HL-60/S4 treated with phorbol 12-myristate 13-acetate at 8.2 ng/mL for 4 days and 3 days (cell line): ENCODE measurements at regions not wholly inside any gene's neighbourhood (a gene's known extent, or its start where the extent isn't known, plus 50 kb on each side); places are given as distances from the start of the nearest gene placed in this dataset.

ENCODE experiments used
- in situ Hi-C: fragments of 300-500 bp; cut with MboI; formaldehyde crosslinking; loops from 2 replicates; pipeline ENCODE4 v1.15.0; 2022; ENCODE audit warnings: low sequenced_read_pairs

DNA sequence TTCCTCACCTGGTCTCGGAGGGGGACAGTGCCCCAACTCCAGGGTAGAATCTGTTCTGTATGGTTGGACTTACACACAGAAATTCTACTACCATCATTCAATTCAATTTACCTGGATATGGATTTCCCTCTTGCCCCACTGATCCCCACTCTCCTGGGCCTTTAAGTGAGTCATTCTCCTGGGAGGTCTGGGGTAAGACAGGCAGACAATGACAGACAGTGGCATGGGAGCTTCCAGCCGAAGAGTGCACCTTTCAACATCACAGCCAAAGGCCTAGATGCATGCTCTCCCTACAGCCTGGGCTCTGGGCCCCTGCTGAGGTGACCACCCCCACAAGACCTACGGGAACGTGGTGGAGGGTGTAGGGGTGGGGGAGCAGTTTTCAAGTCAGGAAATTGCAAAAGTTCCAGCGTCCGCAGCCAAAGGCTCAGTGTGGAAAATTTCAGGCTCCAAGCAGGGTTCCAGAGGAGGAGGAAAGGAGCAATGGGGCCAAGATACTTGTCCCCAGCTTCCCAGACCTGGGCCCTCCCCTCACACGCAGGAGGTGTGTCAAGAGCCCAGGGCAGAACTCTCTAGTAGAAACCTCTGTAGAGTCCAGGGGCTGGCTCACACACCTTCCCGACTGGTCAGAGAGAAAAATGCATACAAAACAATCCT, 296.4 kb downstream of the CYP26B1 start:
- in situ Hi-C loops: no loop called here

DNA sequence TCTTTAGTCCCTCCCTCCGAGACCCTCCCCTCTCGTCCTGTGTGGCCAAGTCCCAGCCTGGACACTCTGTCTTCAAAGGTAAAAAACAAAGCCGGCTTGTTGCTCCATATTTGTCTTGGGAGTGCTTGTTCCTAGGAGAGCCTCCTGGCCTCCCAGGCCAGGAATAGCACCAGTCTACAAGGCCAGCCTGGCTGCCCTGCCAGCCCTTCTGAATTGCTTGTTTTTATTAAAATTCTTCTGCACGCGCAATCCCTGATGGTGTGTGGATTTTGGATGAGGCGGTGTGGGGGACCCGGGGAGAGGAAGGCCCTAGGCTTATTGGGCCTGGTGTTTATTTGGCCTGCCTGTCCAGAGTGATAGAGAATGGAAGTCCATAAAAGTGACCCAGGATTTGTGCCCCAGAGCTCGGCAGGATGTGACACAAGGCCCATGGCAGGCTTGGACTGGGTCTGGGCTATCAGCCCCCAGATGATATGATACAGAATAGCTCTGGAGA, 297.3 kb downstream of the CYP26B1 start:
- in situ Hi-C loops: no loop called here

DNA sequence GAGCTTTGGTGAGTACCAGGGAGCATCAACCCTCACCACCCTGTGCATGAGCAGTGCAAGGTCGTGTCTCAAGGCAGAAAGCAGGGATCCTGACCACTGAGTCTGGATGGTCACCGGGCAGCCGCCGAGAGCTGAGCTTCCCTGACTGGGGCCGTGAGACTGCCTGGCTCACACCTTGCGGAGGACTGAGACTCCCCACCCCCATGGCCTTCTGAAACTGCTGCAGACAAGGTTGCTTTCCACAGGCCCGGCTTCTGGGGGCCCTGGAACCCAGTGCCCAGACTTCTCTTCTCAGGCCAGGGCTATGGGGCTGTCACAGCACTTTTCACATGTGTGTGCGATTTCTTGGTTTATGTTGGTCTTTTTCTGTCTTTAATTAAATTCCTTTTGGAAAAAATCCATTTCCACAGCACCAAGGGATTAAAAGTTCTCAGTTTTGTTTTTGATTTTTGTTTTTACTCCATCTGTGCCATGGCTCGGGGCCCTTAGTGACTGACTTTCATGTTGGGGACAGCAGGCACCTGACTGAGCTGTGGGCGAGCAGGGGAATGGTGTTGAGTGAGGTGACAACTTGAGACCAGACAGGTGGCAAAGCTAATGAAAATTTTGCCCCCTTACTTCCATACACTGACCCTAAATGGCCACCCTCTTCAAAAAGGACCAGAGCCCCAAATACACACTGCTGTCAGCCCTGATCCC, 297.9 kb downstream of the CYP26B1 start:
- in situ Hi-C loops: no loop called here

DNA sequence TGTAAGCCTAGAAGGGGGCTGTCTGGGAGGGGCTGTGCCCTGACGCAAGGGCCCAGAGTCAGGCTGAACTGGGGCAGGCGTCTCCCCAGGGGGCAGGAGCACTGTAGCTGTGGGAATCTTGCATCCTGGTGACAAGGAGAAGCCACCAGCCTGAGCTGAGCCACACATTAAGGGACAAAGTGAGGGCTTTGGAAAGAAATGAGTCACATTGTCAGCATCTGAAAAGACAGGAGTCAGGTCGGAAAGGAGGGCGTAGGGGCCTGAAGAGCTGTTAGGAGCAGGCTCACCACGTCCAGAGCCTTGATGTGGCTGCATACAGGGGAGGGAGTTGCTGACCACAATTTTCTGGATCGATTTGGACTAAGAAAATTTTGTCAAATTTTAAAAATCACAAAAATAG, 298.6 kb downstream of the CYP26B1 start:
- in situ Hi-C loops: no loop called here

DNA sequence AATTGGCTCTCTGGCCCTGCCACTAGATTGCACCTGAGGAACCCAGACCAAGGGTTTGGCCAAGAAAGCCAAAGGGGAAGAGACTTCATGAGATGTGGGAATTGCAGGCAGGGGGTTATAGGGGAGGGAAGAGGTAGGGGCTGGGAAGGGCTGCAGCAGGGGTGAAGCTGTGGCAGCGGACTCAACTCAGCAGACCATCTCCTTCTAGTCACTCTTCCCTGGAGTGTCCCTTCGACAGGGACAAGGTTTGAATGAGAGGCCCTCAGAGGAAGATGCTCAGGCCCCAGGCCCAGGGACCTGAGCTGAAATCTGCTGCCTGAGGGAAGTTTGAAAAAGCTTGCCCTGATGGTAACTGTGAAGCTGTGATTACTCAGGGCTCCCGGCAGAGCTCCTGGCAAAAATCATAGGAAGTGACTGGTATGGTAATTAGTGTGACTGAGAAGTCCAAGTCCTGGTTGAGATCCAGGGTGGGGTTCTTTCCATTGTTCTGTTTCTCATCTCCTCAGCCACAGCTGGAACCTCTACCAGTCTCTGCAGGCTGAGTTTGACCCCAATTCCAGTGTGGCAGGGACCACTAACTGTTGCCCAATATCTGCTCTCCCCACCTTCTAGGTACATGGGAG, 300.9 kb downstream of the CYP26B1 start:
- in situ Hi-C loops: no loop called here

DNA sequence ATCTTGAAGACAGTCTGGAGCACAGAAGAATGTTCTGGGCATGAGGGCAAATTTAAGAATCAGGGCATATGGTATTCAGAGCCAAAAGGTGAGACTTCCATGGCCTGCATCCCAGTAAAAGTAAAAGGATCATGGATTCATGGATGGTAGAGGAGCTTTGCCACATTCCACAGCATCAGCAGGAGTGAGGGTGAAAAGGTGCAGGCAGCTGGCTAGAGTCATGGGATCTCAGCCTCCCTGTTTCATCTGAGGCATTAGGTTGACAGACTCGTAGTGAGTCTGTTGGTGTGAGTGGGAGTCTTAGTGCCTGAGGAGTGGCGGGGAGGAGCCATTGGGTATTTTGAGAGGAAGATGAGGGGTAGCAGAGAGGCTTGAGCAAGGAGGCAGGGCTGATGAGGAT, 301.6 kb downstream of the CYP26B1 start:
- in situ Hi-C loops: no loop called here

DNA sequence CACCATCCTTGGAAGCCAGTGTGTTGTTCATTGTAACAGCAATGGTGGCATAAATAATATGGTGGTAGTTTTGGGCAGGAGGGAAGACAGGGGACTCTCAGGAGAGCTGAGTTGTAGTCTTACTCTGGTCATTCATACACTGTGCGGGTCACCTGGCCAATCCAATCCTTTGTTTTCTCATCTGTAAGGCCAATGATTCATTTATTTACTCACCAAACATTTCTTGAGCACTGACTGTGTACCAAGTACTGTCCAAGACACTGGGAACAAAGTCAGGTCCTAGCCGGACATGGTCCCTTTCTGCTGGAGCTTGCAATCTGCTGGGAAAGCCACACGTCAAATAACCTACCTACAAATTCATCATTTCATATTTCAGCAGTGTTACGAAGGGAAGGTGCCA, 302.7 kb downstream of the CYP26B1 start:
- in situ Hi-C loops: no loop called here

DNA sequence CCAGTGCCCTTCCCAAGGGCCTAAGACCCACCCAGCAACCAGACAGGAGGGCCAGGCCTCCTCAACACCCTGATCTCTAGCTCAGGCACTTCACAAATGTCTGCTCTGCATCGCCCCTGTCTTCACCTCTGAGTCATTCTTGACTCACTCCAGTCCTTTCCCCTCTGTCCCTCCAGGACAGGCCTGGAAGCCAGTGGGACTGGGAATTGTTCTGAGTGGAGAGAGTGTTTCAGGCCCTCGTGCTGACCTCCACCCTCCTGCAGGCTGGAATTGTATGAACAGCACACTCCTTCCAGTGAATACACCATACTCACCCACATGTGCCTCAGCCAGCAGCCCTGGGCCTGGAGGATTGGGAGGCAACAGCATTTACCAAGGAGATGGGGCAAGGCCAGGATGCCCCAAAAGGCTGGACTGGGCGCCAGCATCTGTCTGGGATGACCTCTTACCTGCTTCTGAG, 304.2 kb downstream of the CYP26B1 start:
- in situ Hi-C loops: no loop called here

DNA sequence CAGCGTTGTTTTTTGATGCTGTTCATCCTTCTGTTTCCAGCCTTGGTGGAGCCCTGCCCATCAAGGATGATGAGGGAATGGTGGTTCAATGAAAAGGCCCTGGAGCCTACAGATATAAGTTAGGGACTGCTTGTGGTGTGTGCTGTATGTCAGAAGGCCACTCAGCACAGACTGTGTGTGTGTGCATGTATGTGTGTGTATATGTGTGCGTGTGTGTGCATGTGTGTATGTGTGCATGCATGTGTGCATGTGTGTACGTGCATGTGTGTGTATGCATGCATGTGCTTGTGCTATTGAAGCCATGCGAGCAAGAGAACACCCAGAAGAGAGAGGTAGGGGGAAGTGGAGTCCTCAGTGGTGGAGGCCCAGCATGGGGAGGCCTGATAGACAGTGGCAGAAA, 304.9 kb downstream of the CYP26B1 start:
- in situ Hi-C loops: no loop called here

DNA sequence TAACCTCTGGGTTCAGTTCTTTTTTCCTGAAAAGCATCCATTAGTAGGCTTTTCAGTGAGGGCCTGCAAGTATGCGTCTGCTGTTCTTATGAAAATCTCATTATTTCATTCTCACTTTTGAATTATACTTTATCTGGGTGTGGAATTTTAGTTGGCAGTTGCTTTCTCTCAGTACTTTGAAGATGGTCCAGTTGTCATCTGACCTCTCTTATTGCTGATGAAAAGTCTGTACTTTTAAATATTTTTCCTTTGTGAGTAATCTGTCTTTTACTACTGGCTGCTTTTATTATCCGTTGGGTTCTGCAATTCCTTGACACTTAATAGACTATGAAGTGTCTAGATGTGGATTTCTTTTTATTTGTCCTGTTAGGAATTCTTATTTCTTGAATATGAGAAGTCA, 307.8 kb downstream of the CYP26B1 start:
- in situ Hi-C loops: no loop called here

DNA sequence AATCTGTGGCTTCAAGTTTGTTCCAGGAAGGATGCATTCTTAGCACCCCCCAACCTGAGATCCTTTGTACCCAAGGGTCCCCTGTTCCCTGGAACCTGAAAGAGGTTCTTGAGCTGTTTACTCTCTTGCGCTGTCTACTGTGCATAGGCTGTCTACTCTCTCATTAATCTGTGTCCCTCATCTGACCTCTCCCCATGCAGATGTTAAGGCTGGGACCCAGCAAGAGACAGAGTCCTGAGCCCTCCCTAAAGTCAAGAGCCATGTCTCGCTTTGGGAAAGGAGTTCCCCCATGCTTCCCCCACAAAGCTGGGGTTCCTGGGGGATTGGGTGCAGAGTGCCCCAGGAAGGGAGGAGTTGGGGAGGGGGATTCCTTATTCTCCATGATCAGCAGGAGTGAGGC, 312.9 kb downstream of the CYP26B1 start:
- in situ Hi-C loops: no loop called here

DNA sequence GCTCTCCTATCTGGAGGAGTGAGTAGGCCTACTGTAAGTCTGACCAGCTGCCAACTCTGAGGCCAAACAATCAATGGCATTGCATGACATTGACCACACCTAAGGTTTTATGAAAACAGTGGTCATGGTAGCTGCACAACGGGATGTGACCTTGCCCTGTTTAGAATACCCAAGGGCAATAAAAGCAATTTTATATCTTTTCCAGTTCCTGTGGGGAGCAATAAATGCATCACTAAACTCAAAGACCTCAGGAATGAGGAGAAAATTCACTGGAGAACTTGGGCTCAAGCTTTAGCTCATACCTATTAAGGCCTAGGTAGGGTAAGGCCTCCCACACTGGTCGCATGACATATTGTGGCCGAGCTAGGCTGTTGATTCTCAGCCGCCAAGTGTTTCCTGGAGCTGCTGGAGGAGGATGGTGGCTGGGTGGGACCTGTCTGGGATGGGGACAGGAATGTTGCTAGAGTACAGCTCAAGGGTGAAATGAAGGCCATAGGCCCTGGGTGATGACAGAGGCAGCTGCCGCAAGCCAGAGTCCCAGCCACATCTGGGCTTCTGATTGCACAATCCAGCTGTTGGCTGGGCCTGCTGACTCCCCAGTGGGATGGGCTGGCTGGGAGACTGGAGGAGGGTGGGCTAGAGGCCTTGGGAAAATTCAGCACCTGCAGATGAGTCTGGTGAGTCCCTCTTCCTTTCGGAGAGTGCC, 313.7 kb downstream of the CYP26B1 start:
- in situ Hi-C loops: no loop called here

DNA sequence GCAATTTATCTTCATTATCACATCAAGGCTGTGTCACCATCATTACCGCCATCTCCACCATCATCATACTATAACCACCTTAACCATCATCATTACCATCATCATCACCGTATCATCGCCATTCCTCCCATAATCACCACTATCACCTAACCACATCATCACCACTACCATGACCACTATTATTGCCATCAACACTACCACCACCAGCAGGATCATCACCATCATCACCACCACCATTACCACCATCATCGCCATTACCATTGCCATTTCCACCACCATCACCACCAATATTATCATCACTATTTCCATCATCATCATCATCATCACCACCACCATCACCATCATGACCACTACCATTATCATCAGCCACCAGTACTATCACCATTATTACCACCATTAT, 314.4 kb downstream of the CYP26B1 start:
- in situ Hi-C loops: no loop called here

DNA sequence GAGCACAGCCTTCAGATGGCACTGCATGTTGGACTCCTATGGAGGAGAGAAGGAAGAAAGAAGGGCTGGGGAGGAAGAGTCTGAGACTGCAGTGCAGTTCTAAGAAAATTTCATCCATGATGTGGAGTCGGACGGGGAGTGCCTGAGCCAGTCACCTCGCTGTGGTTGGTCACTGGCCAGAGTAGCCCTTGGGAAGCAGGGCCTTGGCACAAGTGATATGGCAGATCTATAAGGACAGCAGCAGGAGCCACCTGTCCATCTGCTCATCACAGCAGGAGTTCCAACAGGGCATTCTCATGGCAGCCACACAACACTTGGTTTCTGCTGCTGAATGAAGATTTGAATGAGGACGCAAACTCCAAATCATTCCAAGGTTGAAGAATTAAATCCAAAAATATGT, 314.8 kb downstream of the CYP26B1 start:
- in situ Hi-C loops: no loop called here

DNA sequence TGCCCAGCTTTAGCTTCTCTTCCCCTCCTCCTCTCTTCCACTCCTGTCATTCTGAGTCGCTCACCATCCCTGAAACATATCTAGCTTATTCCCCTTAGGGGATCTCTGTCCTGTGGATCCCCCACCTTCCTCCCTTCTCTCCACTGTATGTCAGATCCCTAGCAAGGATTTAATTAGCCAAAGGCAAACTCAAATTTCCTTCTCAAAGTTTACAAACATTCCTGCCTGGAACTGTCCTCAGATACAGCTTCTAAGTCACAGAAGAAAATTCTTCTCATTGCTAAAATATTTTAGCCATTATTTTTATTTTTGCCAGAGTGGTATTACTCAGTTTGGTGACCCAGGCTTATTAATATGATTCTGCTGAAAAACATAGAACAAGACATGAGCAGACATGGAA, 315.3 kb downstream of the CYP26B1 start:
- in situ Hi-C loops: no loop called here

DNA sequence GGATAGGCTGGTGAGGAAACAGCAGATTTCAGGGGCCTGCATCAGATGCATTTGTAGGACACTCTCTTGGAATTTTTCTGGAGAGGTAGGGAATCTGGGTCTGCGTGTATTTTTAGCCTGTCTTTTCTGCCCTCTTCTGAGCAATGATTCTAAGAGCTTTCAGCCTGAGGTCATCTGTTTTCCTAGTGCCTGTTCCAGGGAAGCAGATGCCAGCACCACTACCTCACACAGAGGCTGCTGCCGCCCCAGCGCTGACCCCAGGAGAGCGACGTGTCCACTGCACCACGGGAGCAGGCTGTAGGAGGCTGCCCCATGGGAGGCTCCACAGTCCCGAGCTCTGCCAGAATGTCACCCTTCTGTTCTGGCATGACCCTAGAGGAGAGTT, 316.5 kb downstream of the CYP26B1 start:
- in situ Hi-C loops: no loop called here

DNA sequence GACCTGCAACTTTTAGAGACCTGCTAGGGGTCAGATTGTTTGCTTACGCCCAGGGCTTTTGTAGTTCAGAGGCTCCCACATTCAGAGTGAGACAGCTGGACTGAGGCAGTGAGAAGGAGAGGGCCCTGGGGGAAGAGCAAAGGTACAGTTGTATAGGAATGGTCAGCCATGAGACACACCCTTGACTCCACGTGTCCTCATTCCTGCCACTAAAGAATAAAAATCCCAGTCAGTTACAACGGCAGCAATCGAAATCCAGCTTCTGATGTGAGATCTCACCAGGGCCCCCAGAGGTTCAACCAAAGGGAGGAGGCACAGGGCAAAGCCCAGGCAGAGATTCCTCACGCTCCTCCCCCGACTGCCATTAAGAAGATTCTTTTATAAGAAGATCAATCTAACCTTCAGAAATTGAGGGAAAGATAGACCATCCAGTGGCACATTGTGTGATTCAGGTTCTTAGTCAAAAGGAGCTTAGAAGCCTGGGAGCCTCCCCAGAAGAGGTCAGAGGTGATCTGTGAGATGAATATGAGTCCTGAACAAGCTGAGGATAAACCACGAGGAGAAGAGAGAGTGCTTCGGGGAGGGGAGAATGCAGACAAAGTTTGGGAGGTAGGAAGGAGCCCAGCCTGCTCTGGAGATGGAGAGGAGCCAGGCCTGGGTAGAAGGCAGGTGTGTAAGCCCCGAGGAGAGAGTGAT, 317.0 kb downstream of the CYP26B1 start:
- in situ Hi-C loops: no loop called here

DNA sequence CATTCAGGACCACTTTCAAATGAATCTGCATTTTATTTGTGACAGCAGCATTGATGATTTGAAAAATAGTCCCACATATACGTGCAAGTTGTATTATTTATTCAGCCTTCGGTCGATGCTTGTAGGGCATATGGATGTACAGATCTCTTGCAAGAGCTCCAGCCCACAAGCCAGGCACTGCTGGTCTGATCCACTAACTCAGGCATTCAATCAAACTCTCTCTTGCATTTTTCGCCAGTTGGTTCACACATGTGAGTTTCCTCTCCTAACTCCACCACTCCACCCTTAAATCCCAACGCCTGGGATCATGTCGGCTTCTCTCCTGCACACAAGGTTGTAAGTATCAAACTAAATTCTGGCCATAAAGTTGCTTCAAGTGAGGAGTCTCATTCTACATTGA, 318.7 kb downstream of the CYP26B1 start:
- in situ Hi-C loops: no loop called here

DNA sequence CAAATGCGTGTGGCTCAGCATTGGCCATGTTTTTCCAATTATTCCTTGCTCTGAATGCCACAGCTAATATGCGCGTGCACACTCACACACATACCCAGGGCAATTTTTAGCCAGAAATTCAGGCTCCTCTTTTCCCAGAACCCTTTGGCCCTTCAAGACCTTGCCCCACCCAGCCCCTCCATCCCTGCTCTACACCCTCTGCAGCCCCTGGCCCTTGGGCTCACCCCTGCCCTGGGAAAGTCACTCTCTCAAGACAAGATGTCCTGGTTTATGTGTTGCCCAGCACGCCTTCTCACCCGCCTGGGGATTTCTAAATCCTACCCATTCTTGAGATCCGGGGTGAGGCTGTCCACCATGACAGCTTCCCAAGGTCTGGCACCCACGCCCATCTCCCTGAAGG, 319.7 kb downstream of the CYP26B1 start:
- in situ Hi-C loops: no loop called here

DNA sequence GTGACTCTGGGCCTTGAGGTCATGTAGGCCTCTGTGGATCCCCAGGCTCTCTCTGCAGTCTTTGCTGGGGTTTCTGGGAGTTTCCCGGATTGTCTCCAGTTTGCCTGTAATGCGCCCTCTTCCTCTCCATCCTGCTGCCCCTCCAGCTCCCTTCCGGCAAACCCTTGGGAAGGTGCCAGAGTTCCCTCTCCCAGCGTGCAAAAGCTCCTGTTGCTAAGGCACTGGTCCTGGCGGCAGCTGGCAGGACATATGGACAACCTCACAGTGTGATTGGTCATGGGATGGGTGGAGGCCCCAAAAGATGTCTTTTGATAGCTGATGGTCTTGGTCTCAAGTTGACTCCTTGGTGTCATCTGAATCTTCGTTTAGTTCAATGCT, 320.1 kb downstream of the CYP26B1 start:
- in situ Hi-C loops: no loop called here
